ENCODE measurements at regions not wholly inside any gene's neighbourhood (a gene's known extent, or its start where the extent isn't known, plus 50 kb on each side); places are given as distances from the start of the nearest gene placed in this dataset.

- no peaks in the 10 kb centered on the region for H4K20me1 ChIP-seq (ENCODE audit: insufficient read depth, low read length)
- H3K4me2 ChIP-seq (ENCODE audit: low read depth, low read length), result no peak overlapping the region
- ATAC-seq, result peak; percentile 69
- no peak overlapping the region for H3K9ac ChIP-seq (ENCODE audit: insufficient read depth, low read depth, low read length)
- ChIA-PET POLR2A (no interaction called here), CTCF (ENCODE audit: low intra/inter-chr PET ratio, low total read pairs) (no interaction called here)
- no peaks in the 10 kb centered on the region for H3K9me3 ChIP-seq (ENCODE audit: low read length)
- FAIRE-seq, result no peak
- in situ Hi-C loops (cut with HindIII; ENCODE audit: extremely low pct_ligation_motif_present, low pct_unique_long_range_greater_than_20kb) (no loop called here), intact Hi-C loops (cut with micrococcal nuclease; ENCODE audit: unreplicated experiment) (no loop called here)
- no peaks in the 10 kb centered on the region for H3K27me3 ChIP-seq (ENCODE audit: control insufficient read depth in 1 of 2, insufficient read depth in 2 of 2, low read length in 2 of 2)
- no peaks in the 10 kb centered on the region for H3K4me1 ChIP-seq (ENCODE audit: insufficient read depth, low read length)
- H3K36me3 ChIP-seq (replicated peaks in 1 of 2; ENCODE audit: control insufficient read depth in 1 of 2, insufficient read depth in 2 of 2, low read length in 2 of 2), result no peaks in the 10 kb centered on the region
- no peak for DNase-seq (ENCODE audit: low spot score)
- no peak overlapping the region for H2AFZ ChIP-seq (ENCODE audit: low read length)
- BruUV-seq (replicated peaks), result no TSS peak
- no peak overlapping the region for H3K27ac ChIP-seq (ENCODE audit: extremely low read length, insufficient read depth, low read length)
- H3K4me3 ChIP-seq (replicated peaks in 1 of 3; ENCODE audit: insufficient read depth in 1 of 3, low read depth in 2 of 3, low read length in 3 of 3), result no peak overlapping the region
- no peaks in the 10 kb centered on the region for H3K79me2 ChIP-seq (ENCODE audit: insufficient read depth, low read length)
- TF ChIP-seq, protein P1, sequence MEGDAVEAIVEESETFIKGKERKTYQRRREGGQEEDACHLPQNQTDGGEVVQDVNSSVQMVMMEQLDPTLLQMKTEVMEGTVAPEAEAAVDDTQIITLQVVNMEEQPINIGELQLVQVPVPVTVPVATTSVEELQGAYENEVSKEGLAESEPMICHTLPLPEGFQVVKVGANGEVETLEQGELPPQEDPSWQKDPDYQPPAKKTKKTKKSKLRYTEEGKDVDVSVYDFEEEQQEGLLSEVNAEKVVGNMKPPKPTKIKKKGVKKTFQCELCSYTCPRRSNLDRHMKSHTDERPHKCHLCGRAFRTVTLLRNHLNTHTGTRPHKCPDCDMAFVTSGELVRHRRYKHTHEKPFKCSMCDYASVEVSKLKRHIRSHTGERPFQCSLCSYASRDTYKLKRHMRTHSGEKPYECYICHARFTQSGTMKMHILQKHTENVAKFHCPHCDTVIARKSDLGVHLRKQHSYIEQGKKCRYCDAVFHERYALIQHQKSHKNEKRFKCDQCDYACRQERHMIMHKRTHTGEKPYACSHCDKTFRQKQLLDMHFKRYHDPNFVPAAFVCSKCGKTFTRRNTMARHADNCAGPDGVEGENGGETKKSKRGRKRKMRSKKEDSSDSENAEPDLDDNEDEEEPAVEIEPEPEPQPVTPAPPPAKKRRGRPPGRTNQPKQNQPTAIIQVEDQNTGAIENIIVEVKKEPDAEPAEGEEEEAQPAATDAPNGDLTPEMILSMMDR (CRISPR knock-in tag; IDR thresholded peaks at IDR 0.05), result 0 out of 2 replicates have a peak, but pooled peaks have one; percentile 5
- TF ChIP-seq DPF2 (CRISPR knock-in tag; IDR thresholded peaks at IDR 0.05; ENCODE audit: borderline replicate concordance, low read depth), result no peak
- TF ChIP-seq, protein P2, sequence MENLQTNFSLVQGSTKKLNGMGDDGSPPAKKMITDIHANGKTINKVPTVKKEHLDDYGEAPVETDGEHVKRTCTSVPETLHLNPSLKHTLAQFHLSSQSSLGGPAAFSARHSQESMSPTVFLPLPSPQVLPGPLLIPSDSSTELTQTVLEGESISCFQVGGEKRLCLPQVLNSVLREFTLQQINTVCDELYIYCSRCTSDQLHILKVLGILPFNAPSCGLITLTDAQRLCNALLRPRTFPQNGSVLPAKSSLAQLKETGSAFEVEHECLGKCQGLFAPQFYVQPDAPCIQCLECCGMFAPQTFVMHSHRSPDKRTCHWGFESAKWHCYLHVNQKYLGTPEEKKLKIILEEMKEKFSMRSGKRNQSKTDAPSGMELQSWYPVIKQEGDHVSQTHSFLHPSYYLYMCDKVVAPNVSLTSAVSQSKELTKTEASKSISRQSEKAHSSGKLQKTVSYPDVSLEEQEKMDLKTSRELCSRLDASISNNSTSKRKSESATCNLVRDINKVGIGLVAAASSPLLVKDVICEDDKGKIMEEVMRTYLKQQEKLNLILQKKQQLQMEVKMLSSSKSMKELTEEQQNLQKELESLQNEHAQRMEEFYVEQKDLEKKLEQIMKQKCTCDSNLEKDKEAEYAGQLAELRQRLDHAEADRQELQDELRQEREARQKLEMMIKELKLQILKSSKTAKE (CRISPR knock-in tag; IDR thresholded peaks at IDR 0.05; ENCODE audit: borderline replicate concordance), result no peak
These were observed 377.2 kb upstream of the DDI1 start for GRCh38 chr11:103659206-103659618.

- no peaks in the 10 kb centered on the region for H3K36me3 ChIP-seq (replicated peaks in 1 of 2; ENCODE audit: control insufficient read depth in 1 of 2, insufficient read depth in 2 of 2, low read length in 2 of 2)
- no peak for FAIRE-seq
- DNase-seq (ENCODE audit: low spot score), result no peak
- H3K9ac ChIP-seq (ENCODE audit: insufficient read depth, low read depth, low read length), result no peak overlapping the region
- TF ChIP-seq EHMT2 (IDR thresholded peaks at IDR 0.05; ENCODE audit: borderline replicate concordance, low read depth, low read length) (no peak), ZFP36L2 (CRISPR knock-in tag; IDR thresholded peaks at IDR 0.05) (no peak), SAFB2 (CRISPR knock-in tag; IDR thresholded peaks at IDR 0.05; ENCODE audit: borderline replicate concordance, low read depth) (no peak)
- in situ Hi-C loops (cut with HindIII; ENCODE audit: extremely low pct_ligation_motif_present, low pct_unique_long_range_greater_than_20kb) (no loop called here), intact Hi-C loops (cut with micrococcal nuclease; ENCODE audit: unreplicated experiment) (no loop called here)
- H3K27me3 ChIP-seq (ENCODE audit: control insufficient read depth in 1 of 2, insufficient read depth in 2 of 2, low read length in 2 of 2), result no peaks in the 10 kb centered on the region
- no peak for ATAC-seq
- H3K79me2 ChIP-seq (ENCODE audit: insufficient read depth, low read length), result no peaks in the 10 kb centered on the region
- no peak overlapping the region for H3K4me2 ChIP-seq (ENCODE audit: low read depth, low read length)
- no peak overlapping the region for H2AFZ ChIP-seq (ENCODE audit: low read length)
- no peaks in the 10 kb centered on the region for H3K9me3 ChIP-seq (ENCODE audit: low read length)
- H3K4me3 ChIP-seq (replicated peaks in 1 of 3; ENCODE audit: insufficient read depth in 1 of 3, low read depth in 2 of 3, low read length in 3 of 3), result no peak overlapping the region
- H4K20me1 ChIP-seq (ENCODE audit: insufficient read depth, low read length), result no peaks in the 10 kb centered on the region
- no TSS peak for BruUV-seq (replicated peaks)
- ChIA-PET POLR2A (no interaction called here), CTCF (ENCODE audit: low intra/inter-chr PET ratio, low total read pairs) (no interaction called here)
- no peak overlapping the region for H3K27ac ChIP-seq (ENCODE audit: extremely low read length, insufficient read depth, low read length)
- no peaks in the 10 kb centered on the region for H3K4me1 ChIP-seq (ENCODE audit: insufficient read depth, low read length)
These were observed 376.7 kb upstream of the DDI1 start for GRCh38 chr11:103659743-103660142.

Data from HepG2 (cell line).